ENCODE measurements at regions not wholly inside any gene's neighbourhood (a gene's known extent, or its start where the extent isn't known, plus 50 kb on each side); places are given as distances from the start of the nearest gene placed in this dataset.

- no peak for TF ChIP-seq POLR2AphosphoS5 (IDR thresholded peaks at IDR 0.05; ENCODE audit: borderline replicate concordance, low read depth, low read length)
- no peak for TF ChIP-seq EZH2 (IDR thresholded peaks at IDR 0.05)
- TF ChIP-seq FOXP2 (optimal IDR thresholded peaks at IDR 0.05; ENCODE audit: control extremely low read depth, extremely low read length, insufficient read depth): no peak
These were observed 1077.3 kb upstream of the PCDH10 start for GRCh38 chr4:132071815-132072214.
